B cell (primary cell): ENCODE measurements at regions not wholly inside any gene's neighbourhood (a gene's known extent, or its start where the extent isn't known, plus 50 kb on each side); places are given as distances from the start of the nearest gene placed in this dataset.

ENCODE experiments used
- ATAC-seq: fragments of 200-7000 bp; cut with Tn5 transposase; one replicate; pipeline ENCODE4 v1.10.0; 2021; ENCODE audit warnings: low read depth, mild to moderate bottlenecking, moderate number of reproducible peaks, moderate library complexity
- CTCF ChIA-PET: fragments of 350-600 bp; sonication (Branson Sonifier 250); formaldehyde crosslinking; loops from one replicate; lab custom pipeline; 2021; ENCODE audit warnings: antibody characterized with exemption, inconsistent platforms; lab: Charles Lee
- POLR2A ChIA-PET: fragments of 350-600 bp; sonication (Branson Sonifier 250); formaldehyde crosslinking; loops from one replicate; lab custom pipeline; 2021; ENCODE audit warnings: antibody characterized with exemption; lab: Charles Lee
- DNase-seq: peaks from one replicate; pipeline ENCODE4 v3.0.0; 2013
- H2AFZ ChIP-seq: 2 replicates; pipeline ENCODE4 v1.6.1; 2012; ENCODE audit warnings: mild to moderate bottlenecking, low read depth, low read length; ENCODE audit not compliant: insufficient read depth, poor library complexity, severe bottlenecking
- H3K27ac ChIP-seq, 2 donors: 1 replicate in 1 of 2; 2 replicates in 1 of 2; pipeline ENCODE4 v1.5.1; 2012 to 2013; ENCODE audit warnings: low read length in 2 of 2, mild to moderate bottlenecking in 2 of 2, moderate library complexity in 1 of 2
- H3K27me3 ChIP-seq, 4 experiments: fragments of 200-600 bp in 1 of 4; sonication (generic) in 1 of 4; replicated peaks in 1 of 4; 1 replicate in 2 of 4; 2 replicates in 2 of 4; pipeline versions ENCODE4 v1.6.1 to v1.7.0; 2013 to 2016; ENCODE audit warnings: low read length in 3 of 4, mild to moderate bottlenecking in 2 of 4, mixed read lengths in 1 of 4, moderate library complexity in 1 of 4; ENCODE audit not compliant: insufficient read depth in 4 of 4, control insufficient read depth in 3 of 4; ENCODE audit errors: control extremely low read depth in 1 of 4
- H3K36me3 ChIP-seq, 2 experiments: replicated peaks in 1 of 2; 1 replicate in 1 of 2; 2 replicates in 1 of 2; pipeline versions ENCODE4 v1.6.1 to v1.7.1; 2013; ENCODE audit warnings: low read length in 1 of 2; ENCODE audit not compliant: insufficient read depth in 2 of 2, control insufficient read depth in 1 of 2; ENCODE audit errors: control extremely low read depth in 1 of 2, extremely low read depth in 1 of 2
- H3K4me1 ChIP-seq, 2 donors: fragments of 200-600 bp in 1 of 2; sonication (generic) in 1 of 2; 1 replicate in 1 of 2; 2 replicates in 1 of 2; pipeline versions ENCODE4 v1.5.1 to v1.6.1; 2013 to 2017; ENCODE audit warnings: low read length in 2 of 2; ENCODE audit not compliant: control insufficient read depth in 2 of 2, insufficient read depth in 2 of 2
- H3K4me2 ChIP-seq: replicated peaks from 2 replicates; pipeline ENCODE3; 2012; ENCODE audit warnings: mild to moderate bottlenecking, low read depth, low read length; ENCODE audit not compliant: poor library complexity, severe bottlenecking
- H3K4me3 ChIP-seq, 5 experiments: fragments of 200-600 bp in 1 of 5; sonication (generic) in 1 of 5; 1 replicate in 3 of 5; 2 replicates in 2 of 5; pipeline versions ENCODE4 v1.5.1 to v1.7.0; 2011 to 2016; ENCODE audit warnings: low read length in 4 of 5, mild to moderate bottlenecking in 4 of 5, low read depth in 2 of 5, control low read depth in 1 of 5, moderate library complexity in 1 of 5; ENCODE audit not compliant: insufficient read depth in 1 of 5; ENCODE audit errors: control extremely low read depth in 1 of 5, extremely low read depth in 1 of 5
- H3K79me2 ChIP-seq: fragments of 200-600 bp; sonication (generic); one replicate; pipeline ENCODE4 v1.6.0; 2016; ENCODE audit warnings: low read length; ENCODE audit not compliant: control insufficient read depth, insufficient read depth
- H3K9ac ChIP-seq: fragments of 200-600 bp; sonication (generic); 2 replicates; pipeline ENCODE4 v1.6.1; 2017; ENCODE audit warnings: mild to moderate bottlenecking, low read length, moderate library complexity
- H3K9me3 ChIP-seq, 3 donors: one replicate each; pipeline versions ENCODE4 v1.6.1 to v1.7.1; 2013; ENCODE audit warnings: low read length in 2 of 3; ENCODE audit not compliant: control insufficient read depth in 2 of 3, insufficient read depth in 1 of 3; ENCODE audit errors: control extremely low read depth in 1 of 3
- H4K20me1 ChIP-seq: 2 replicates; pipeline ENCODE4 v1.6.0; 2012; ENCODE audit warnings: mild to moderate bottlenecking, low read length; ENCODE audit not compliant: insufficient read depth, control insufficient read depth, poor library complexity, severe bottlenecking
- H3K27ac Mint-ChIP-seq: one replicate; pipeline ENCODE4 v1.8.0; 2021; ENCODE audit warnings: mixed read lengths
- H3K27me3 Mint-ChIP-seq: one replicate; pipeline ENCODE4 v1.8.0; 2021; ENCODE audit warnings: mixed read lengths
- H3K4me1 Mint-ChIP-seq: one replicate; pipeline ENCODE4 v1.8.0; 2021; ENCODE audit warnings: mixed read lengths
- H3K4me3 Mint-ChIP-seq: one replicate; pipeline ENCODE4 v1.8.0; 2021; ENCODE audit warnings: mixed read lengths
- H3K9me3 Mint-ChIP-seq: one replicate; pipeline ENCODE4 v1.8.0; 2022; ENCODE audit warnings: mixed read lengths; ENCODE audit not compliant: insufficient read depth
- EZH2 ChIP-seq: IDR thresholded peaks from 2 replicates; pipeline ENCODE4 v1.6.1; 2012; ENCODE audit warnings: borderline replicate concordance, low read depth, mild to moderate bottlenecking, moderate library complexity, low read length; ENCODE audit not compliant: insufficient read depth, poor library complexity, severe bottlenecking
- WGBS: methylation state at CpG from one replicate; pipeline ENCODE4 v1.1.5; 2013; ENCODE audit warnings: missing lambda C conversion rate; ENCODE audit not compliant: insufficient coverage; 5-methylcytosine and 5-hydroxymethylcytosine counted together
- intact Hi-C: fragments of 100-400 bp; cut with micrococcal nuclease; formaldehyde crosslinking; loops from one replicate; pipeline ENCODE4 v1.10.0; 2022
- TF ChIP-seq, protein P1 (sequence below): fragments of 200-600 bp; IDR thresholded peaks from one replicate; pipeline ENCODE4 v1.8.0; 2022; ENCODE audit warnings: antibody characterized with exemption, mild to moderate bottlenecking

DNA sequence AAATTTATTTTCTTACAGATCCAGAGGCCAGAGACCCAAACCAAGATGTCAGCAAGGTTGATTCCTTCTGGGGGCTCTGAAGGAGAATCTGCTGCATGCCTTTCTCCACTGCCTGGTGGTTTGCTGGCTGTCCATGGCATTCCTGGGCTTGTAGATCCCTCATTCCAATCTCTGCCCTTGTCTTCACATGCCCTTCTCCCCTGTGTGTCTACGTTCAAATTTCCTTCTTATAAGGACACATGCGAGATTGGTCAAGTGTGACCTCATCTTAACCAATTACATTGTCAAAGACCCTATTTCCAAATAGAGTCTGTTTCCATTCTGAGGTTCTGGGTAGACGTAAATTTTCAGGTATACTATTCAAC is 84.5 kb upstream of the RAI14 start:
- no peaks in the 10 kb centered on the region for H3K4me1 ChIP-seq
- Mint-ChIP-seq H3K4me1 (no peaks in the 10 kb centered on the region), H3K4me3 (no peak overlapping the region), H3K9me3 (no peaks in the 10 kb centered on the region), H3K27me3 (no peaks in the 10 kb centered on the region), H3K27ac (no peak overlapping the region)
- H2AFZ ChIP-seq: no peak overlapping the region
- DNase-seq (no peak), ATAC-seq (no peak)
- ChIA-PET POLR2A (no interaction called here), CTCF (no interaction called here)
- H4K20me1 ChIP-seq: no peaks in the 10 kb centered on the region
- no peak overlapping the region for H3K4me2 ChIP-seq
- 100% methylated on average over 1 of the region's 3 CpGs for WGBS
- H3K27me3 ChIP-seq: no peaks in the 10 kb centered on the region
- TF ChIP-seq EZH2: no peak
- TF ChIP-seq, protein P1, sequence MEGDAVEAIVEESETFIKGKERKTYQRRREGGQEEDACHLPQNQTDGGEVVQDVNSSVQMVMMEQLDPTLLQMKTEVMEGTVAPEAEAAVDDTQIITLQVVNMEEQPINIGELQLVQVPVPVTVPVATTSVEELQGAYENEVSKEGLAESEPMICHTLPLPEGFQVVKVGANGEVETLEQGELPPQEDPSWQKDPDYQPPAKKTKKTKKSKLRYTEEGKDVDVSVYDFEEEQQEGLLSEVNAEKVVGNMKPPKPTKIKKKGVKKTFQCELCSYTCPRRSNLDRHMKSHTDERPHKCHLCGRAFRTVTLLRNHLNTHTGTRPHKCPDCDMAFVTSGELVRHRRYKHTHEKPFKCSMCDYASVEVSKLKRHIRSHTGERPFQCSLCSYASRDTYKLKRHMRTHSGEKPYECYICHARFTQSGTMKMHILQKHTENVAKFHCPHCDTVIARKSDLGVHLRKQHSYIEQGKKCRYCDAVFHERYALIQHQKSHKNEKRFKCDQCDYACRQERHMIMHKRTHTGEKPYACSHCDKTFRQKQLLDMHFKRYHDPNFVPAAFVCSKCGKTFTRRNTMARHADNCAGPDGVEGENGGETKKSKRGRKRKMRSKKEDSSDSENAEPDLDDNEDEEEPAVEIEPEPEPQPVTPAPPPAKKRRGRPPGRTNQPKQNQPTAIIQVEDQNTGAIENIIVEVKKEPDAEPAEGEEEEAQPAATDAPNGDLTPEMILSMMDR: no peak
- H3K79me2 ChIP-seq: no peaks in the 10 kb centered on the region
- intact Hi-C loops: no loop called here
- H3K36me3 ChIP-seq: no peaks in the 10 kb centered on the region
- no peak overlapping the region for H3K4me3 ChIP-seq
- no peak overlapping the region for H3K9ac ChIP-seq
- no peaks in the 10 kb centered on the region for H3K9me3 ChIP-seq
- no peak overlapping the region for H3K27ac ChIP-seq

DNA sequence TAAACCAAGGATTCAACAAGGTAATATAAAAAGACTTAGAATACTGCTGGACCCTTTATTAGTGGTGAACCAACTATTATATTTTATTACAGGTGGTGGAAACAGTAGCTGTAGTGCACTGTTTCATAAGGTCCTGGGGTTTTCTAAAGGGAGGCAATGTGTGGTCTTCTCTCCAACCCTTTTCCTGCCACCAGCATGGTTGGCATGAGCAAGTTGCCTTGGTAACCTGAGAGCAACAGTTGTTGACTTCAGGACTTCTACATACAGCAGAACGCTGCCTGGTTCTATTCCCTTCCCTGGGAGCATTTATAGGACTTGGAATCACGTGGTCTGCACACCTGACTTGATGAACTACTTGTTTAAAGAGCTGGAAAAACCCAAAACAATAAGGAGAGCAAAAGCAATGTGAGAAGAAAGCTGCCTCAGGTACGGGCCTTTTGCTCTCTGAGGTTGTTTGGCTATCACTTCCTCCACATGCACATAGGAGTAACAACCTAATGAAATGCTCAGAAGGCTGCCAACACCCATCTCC is 81.1 kb upstream of the RAI14 start:
- H4K20me1 ChIP-seq: no peaks in the 10 kb centered on the region
- Mint-ChIP-seq H3K27me3 (no peaks in the 10 kb centered on the region), H3K9me3 (no peaks in the 10 kb centered on the region), H3K4me1 (no peaks in the 10 kb centered on the region), H3K27ac (no peak overlapping the region), H3K4me3 (no peak overlapping the region)
- no peaks in the 10 kb centered on the region for H3K36me3 ChIP-seq
- H3K27ac ChIP-seq: no peak overlapping the region
- H3K4me1 ChIP-seq: no peaks in the 10 kb centered on the region
- H3K4me2 ChIP-seq: no peak overlapping the region
- no peaks in the 10 kb centered on the region for H3K79me2 ChIP-seq
- TF ChIP-seq, protein P1: no peak
- no peak for TF ChIP-seq EZH2
- H3K27me3 ChIP-seq: no peaks in the 10 kb centered on the region
- WGBS: 53% methylated on average over 3 of the region's 3 CpGs
- DNase-seq (no peak), ATAC-seq (no peak)
- intact Hi-C loops: no loop called here
- H3K4me3 ChIP-seq: no peak overlapping the region
- H3K9me3 ChIP-seq: peaks cover 0 to 7% (median 0%) of the 10 kb centered on the region in 3 donors
- CTCF ChIA-PET: no interaction called here
- H3K9ac ChIP-seq: no peak overlapping the region
- POLR2A ChIA-PET: no interaction called here
- H2AFZ ChIP-seq: no peak overlapping the region
